ENCODE measurements at regions not wholly inside any gene's neighbourhood (a gene's known extent, or its start where the extent isn't known, plus 50 kb on each side); places are given as distances from the start of the nearest gene placed in this dataset.
A peak's percentile ranks its signal among the peaks of the same experiment; 100 is the strongest.

- Histone ChIP-seq H3K36me3 (ENCODE audit: low read depth) (no peaks in the 10 kb centered on the region), H3K4me1 (ENCODE audit: low read depth) (no peaks in the 10 kb centered on the region), H3K4me3 (no peak overlapping the region), H3K9me3 (no peaks in the 10 kb centered on the region)
- ATAC-seq (no peak), DNase-seq (no peak)
- intact Hi-C loops (cut with DNase I, micrococcal nuclease): no loop called here
- TF ChIP-seq CTCF (IDR thresholded peaks at IDR 0.05): no peak
These were observed 511.2 kb downstream of the BUD13 start for GRCh38 chr11:116261606-116262005.

- Histone ChIP-seq H3K9me3 (no peaks in the 10 kb centered on the region), H3K4me1 (ENCODE audit: low read depth) (no peaks in the 10 kb centered on the region), H3K36me3 (ENCODE audit: low read depth) (no peaks in the 10 kb centered on the region), H3K4me3 (no peak overlapping the region)
- intact Hi-C loops (cut with DNase I, micrococcal nuclease): no loop called here
- no peak for TF ChIP-seq CTCF (IDR thresholded peaks at IDR 0.05)
- no peak for ATAC-seq
- DNase-seq: no peak
These were observed 514.0 kb downstream of the BUD13 start for GRCh38 chr11:116258821-116259220.

GRCh38 chr11:116257883-116258282, 514.9 kb downstream of the BUD13 start:
- Histone ChIP-seq H3K36me3 (ENCODE audit: low read depth) (no peaks in the 10 kb centered on the region), H3K9me3 (no peaks in the 10 kb centered on the region), H3K4me3 (no peak overlapping the region), H3K4me1 (ENCODE audit: low read depth) (no peaks in the 10 kb centered on the region)
- intact Hi-C loops (cut with DNase I, micrococcal nuclease): no loop called here
- ATAC-seq (no peak), DNase-seq (no peak)
- TF ChIP-seq CTCF (IDR thresholded peaks at IDR 0.05): no peak

GRCh38 chr11:116257092-116257491, 515.7 kb downstream of the BUD13 start:
- TF ChIP-seq CTCF (IDR thresholded peaks at IDR 0.05): no peak
- no peaks in the 10 kb centered on the region for H3K4me1 ChIP-seq (ENCODE audit: low read depth)
- ATAC-seq: peak; percentile 57
- H3K4me3 ChIP-seq: no peak overlapping the region
- no peaks in the 10 kb centered on the region for H3K9me3 ChIP-seq
- no peaks in the 10 kb centered on the region for H3K36me3 ChIP-seq (ENCODE audit: low read depth)
- DNase-seq: peak in 1 of 3 donors; percentile 6
- intact Hi-C loops (cut with DNase I, micrococcal nuclease): no loop called here

GRCh38 chr11:116256215-116256614, 516.6 kb downstream of the BUD13 start:
- H3K4me1 ChIP-seq (ENCODE audit: low read depth): no peaks in the 10 kb centered on the region
- no peaks in the 10 kb centered on the region for H3K9me3 ChIP-seq
- no peak for TF ChIP-seq CTCF (IDR thresholded peaks at IDR 0.05)
- H3K36me3 ChIP-seq (ENCODE audit: low read depth): no peaks in the 10 kb centered on the region
- ATAC-seq (no peak), DNase-seq (no peak)
- intact Hi-C loops (cut with DNase I, micrococcal nuclease): no loop called here
- no peak overlapping the region for H3K4me3 ChIP-seq

- Histone ChIP-seq H3K4me1 (ENCODE audit: low read depth) (no peaks in the 10 kb centered on the region), H3K9me3 (no peaks in the 10 kb centered on the region), H3K4me3 (no peak overlapping the region), H3K36me3 (ENCODE audit: low read depth) (no peaks in the 10 kb centered on the region)
- intact Hi-C loops (cut with DNase I, micrococcal nuclease): no loop called here
- DNase-seq (no peak), ATAC-seq (no peak)
- no peak for TF ChIP-seq CTCF (IDR thresholded peaks at IDR 0.05)
These were observed 517.4 kb downstream of the BUD13 start for GRCh38 chr11:116255321-116255953.
